ENCODE measurements at regions not wholly inside any gene's neighbourhood (a gene's known extent, or its start where the extent isn't known, plus 50 kb on each side); places are given as distances from the start of the nearest gene placed in this dataset.
"Not testable (repeated sequence)": the region's sequence is repeated elsewhere in the genome, so short reads cannot be mapped to it uniquely, and the experiment has no call there.

- DNase-seq (ENCODE audit: low spot score), result no peak
Observed at GRCh38 chr10:28130267-28130666, 131.4 kb upstream of the ODAD2 start.

DNA sequence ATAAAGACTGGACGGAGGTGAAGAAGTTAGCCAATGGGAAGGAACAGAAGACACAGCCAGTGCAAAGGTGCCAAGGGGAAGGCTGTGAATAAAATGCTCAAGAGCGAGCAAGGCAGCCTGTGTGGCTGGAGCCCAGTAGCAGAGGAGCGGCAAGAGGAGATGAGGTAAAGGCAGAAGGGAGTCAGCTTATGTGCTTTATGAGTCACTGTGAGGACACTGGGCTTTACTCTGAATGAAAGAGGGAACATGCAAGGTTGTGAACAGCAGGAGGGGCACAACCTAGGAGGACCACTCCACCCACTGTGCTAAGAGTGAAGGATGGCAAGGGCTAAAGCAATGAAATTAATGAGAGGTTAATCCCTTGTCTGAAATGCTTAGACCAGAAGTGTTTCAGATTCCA, 129.0 kb upstream of the ODAD2 start:
- DNase-seq (ENCODE audit: low spot score), result no peak

DNA sequence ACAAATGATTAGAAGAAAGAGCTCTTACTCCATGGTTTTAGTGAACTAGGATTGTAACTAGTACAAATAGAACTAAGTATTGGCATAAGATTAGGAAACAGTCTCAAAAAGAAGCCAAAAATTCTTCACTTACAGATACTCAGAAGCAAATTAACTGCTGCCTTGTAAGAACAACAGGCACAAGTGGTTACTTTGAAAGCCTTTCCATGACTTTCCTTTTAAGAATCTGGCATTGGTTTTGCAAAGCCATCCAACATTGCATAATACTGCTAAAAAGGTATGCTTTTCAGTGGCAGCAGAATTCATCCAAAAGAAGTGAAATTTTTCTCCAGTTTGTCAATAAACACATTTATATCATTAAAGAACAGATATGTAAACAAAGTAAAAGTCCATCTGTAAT, 126.8 kb upstream of the ODAD2 start:
- DNase-seq (ENCODE audit: low spot score), result no peak

DNA sequence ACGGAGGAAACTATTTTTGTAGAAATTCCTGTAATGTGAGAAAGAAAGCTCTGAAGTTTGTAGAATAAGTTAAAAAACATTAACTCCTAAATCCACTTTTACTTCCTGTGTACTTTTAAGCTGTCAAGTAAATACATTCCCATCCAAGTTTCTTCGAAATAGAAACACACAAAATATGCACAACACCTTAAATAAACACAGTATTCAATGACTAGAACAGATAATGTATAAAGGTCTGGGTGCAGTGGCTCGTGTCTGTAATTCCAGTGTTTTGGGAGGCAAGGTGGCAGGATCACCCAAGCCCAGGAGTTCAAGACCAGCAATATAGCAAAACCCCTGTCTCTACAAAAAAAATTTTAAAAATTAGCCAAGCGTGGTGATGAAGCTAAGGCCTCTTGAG, 121.9 kb upstream of the ODAD2 start:
- no peak for DNase-seq (ENCODE audit: low spot score)

DNA sequence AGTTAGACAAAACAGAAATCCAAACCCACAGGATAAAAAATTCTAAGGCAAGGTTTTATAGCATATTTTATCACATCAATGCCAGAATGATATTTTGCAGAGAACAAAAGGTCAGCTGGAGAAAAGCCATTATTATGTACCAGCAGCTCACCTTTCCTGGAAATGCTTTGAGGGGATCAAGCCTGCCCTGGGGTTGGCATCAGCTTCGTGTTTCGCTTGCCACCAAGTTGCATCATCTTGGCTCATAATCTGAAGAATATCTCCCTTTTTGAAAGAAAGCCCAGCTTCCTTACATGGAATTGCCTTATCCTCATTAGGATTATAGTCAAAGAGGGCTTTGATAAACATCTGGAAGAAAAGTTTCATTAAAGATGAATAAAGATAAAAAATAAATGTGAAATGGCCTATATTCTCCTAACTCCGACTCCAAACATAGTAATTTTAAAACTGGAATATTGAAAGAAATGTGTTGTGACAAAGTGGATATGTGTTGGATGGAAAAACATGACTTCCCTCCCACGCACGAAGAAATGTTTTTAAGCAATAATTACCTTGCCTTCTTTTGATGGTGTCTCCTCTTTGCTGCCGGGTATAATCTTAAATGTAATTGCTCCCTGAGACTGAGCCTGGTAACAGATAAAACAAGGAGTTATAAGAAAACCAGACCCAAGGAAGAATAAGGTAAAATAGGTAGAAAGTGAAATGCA, 121.3 kb upstream of the ODAD2 start:
- DNase-seq (ENCODE audit: low spot score), result no peak

DNA sequence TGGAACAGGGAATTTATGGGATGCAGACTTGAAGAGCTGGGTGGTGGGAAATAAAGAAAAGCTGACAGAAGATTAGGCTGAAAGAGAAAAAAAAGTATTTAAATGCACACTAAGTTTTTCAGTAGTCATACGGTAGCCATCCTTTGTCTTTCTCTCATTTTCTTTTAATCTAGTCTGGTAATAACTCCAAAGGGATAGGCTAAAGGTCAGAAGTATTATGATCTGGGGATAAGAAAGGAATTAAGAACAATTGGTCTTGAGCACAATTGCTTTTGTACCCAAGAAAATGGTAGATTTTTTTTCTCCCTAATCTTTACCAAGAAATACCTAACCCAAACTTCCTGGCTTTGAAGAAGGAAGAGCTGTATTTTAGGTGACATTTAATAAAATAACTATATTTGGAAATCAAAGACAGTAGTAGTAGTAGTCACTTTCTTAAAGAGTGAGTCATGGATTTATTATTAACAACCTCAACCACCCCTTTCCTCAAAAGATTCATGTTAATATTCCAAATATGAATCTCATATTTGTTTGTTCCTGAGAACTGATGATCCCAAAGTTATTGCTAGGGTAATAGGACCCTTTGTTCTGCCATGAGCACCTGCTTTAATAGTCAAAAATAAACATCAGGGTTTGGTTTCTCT, 120.2 kb upstream of the ODAD2 start:
- no peak for DNase-seq (ENCODE audit: low spot score)

GRCh38 chr10:28113202-28113601, 114.3 kb upstream of the ODAD2 start:
- DNase-seq (ENCODE audit: low spot score), result no peak

GRCh38 chr10:28111712-28112111, 112.8 kb upstream of the ODAD2 start:
- no peak for DNase-seq (ENCODE audit: low spot score)

GRCh38 chr10:28105561-28105960, 106.7 kb upstream of the ODAD2 start:
- no peak for DNase-seq (ENCODE audit: low spot score)

- DNase-seq (ENCODE audit: low spot score), result no peak
Observed at GRCh38 chr10:28097633-28098032, 98.8 kb upstream of the ODAD2 start.

DNA sequence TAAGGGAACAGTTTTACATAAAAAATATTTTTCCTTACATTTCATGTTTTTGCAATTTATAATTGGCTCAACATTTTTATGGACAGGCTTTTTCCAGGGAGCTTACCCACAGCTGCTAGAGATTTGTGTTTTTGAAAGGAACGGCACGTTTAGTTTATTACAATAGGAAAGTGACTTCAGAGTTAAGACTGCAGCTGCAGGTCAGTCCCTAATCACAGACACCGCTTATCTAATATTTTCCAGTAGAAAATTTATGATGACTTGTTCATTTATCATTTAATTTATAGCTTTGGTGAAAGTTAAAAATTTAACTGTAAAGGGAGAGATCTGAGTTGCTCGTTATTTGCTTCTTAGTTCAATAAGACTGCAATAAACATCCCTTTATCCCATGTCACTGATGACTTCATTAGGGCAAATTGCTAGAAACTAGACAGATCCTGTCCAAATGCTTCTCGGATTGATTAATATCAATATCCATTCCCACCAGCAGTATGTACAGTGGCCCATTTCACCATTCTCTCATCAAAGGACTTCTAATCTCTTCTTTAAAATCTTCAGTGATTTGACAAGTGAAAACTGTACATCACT, 97.0 kb upstream of the ODAD2 start:
- DNase-seq (ENCODE audit: low spot score), result no peak

- no peak for DNase-seq (ENCODE audit: low spot score)
Observed at GRCh38 chr10:28094121-28094520, 95.2 kb upstream of the ODAD2 start.

GRCh38 chr10:28091913-28092312, 93.0 kb upstream of the ODAD2 start:
- DNase-seq (ENCODE audit: low spot score), result no peak

GRCh38 chr10:28090506-28090905, 91.6 kb upstream of the ODAD2 start:
- DNase-seq (ENCODE audit: low spot score), result no peak

DNA sequence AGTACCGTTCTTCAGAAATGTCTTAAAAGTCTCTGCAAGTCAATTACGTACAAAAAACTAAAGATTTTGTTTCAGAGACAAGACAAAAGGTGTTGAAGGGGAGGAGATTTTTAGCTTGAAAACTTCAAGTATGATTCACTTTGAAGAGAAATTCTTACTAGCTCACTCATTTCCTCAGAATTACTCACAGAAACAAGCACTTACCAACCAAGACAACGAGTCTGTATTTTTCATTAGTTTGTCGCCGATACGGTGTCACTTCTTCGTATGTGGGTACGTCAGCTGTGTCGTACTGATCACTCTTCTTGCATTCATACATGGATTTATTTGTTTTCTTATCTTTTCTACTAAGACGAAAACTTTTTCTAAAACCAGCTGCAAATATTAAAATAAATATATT, 90.6 kb upstream of the ODAD2 start:
- no peak for DNase-seq (ENCODE audit: low spot score)

GRCh38 chr10:28087661-28088351, 88.9 kb upstream of the ODAD2 start:
- DNase-seq (ENCODE audit: low spot score), result no peak

- not testable (repeated sequence) for DNase-seq (ENCODE audit: low spot score)
Observed at GRCh38 chr10:28085760-28086159, 86.9 kb upstream of the ODAD2 start.

DNA sequence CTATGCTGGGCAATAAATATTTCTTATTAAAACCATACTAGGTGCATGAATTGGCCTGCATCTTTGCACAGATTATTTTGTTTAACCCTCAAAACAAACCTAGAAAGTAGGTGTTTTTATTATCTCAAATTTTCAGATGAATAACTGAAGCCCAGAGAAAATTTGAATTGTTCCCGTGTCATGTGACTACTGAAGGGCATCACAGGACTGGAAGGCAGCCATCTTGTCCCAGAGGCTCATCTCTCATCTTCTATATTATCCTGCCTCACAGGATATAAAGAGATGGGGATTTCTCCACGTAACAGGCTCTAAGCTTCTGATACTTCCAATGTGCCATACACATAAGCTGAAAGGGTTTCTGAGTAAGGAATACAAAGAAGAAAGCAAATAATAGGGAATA, 84.0 kb upstream of the ODAD2 start:
- no peak for DNase-seq (ENCODE audit: low spot score)

- DNase-seq (ENCODE audit: low spot score), result no peak
Observed at GRCh38 chr10:28082316-28082715, 83.4 kb upstream of the ODAD2 start.

- DNase-seq (ENCODE audit: low spot score), result no peak
Observed at GRCh38 chr10:28077889-28078288, 79.0 kb upstream of the ODAD2 start.

DNA sequence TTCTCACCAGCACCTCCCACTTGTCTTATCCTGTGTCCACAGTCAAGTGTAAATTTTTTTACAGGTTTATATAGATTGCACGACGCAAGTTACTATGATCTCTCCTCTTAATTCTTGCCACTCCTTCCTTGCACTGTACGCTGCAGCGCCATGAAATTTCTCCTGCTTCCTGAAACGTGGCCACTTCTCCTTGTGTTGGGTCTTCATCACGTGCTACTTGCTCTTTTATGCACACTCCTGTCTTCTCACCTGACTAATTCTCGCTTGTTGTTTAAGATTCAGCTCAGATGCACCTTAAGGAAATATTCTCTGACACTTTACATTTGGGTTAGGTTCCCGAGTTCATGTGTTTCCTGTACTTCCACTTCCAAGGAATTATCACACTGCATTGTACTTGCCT, 76.5 kb upstream of the ODAD2 start:
- DNase-seq (ENCODE audit: low spot score), result no peak

GRCh38 chr10:28072573-28072972, 73.7 kb upstream of the ODAD2 start:
- DNase-seq (ENCODE audit: low spot score), result no peak

- no peak for DNase-seq (ENCODE audit: low spot score)
Observed at GRCh38 chr10:28060031-28060607, 61.2 kb upstream of the ODAD2 start.
